NCI-H345 treated with DMSO at 0.1 percent for 48 hours (cell line): ENCODE measurements at regions not wholly inside any gene's neighbourhood (a gene's known extent, or its start where the extent isn't known, plus 50 kb on each side); places are given as distances from the start of the nearest gene placed in this dataset.

Source experiments
- DNase-seq: peaks from one replicate; lab custom pipeline; 2025; ENCODE audit not compliant: unreplicated experiment; lab: John Stamatoyannopoulos, UW

DNA sequence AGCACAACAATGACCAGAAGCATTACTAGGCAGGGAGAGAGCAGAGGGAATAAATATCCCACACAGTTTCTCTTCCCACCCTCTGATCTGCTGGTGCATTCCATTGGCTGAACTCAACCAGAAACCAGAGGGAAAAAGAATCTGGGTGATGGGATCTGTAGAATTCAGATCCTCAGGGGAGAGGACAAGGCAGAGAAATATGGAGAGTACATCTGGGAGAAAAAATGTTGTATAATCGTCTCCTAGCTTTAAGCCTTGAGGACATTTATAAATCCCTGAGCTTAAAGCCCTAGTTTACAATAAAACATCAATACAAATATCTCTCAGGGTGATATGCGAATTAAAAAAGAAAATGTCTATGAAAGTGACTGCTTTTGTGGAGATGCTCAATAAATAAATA is 368.1 kb upstream of the MAD2L1 start:
- no peak for DNase-seq

DNA sequence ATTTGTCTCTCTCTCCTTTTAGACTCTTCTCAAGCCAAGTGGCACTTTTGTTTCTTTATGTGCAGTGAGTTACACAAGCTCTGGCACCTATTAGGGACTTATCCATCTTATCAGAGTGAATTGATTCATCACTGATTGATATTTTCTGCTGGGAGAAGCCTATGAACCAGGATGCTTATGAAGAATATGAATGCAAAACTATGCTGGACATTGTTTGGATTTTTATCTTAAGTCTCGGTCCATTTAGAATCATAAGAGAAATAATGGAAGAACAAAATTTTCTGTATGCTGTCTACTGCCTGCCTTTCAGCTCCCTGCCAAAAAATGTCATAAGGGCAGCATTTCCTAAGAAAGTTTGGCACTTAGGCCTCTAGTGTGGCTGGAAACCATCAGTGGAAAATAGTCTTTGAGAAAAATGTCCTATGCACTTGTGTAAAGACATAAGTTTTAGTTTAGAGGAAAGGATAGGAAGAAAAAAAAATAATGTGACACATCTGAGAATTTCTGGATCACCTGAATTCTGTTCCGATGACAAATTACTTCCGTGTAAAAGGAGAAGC is 365.7 kb upstream of the MAD2L1 start:
- no peak for DNase-seq

DNA sequence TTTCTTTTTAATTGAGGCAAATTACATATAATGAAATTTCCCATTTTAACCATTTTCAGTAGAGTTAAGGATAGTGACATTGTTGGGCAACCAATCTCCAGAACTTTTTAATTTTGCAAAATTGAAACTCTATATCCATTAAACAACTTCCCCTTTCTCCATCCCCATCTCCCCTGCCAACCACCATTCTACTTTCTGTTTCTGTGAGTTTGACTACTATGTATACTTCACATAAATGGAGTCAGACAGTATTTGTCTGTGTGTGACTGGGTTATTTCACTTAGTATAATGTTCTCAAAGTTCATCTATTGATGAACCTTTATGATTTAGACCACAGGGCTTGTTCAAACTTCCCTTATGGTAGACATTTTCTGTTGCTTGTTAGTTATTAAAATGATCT is 364.5 kb upstream of the MAD2L1 start:
- no peak for DNase-seq

DNA sequence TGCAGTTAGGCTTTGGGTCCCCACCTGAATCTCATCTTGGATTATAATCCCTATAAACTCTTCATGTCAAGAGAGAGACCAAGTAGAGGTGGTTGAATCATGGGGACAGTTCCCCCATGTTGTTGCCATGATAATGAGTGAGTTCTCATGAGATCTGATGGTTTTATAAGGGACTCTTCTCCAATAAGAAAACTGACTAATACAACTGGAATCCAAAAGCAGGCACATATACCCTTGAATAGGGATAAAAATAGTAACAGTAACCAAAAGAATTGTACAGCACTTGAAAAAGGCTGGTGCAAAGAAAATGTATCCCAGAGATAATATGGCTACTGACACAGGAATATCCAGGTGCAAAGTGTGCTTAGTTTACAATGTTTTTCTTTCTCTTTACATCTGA is 351.5 kb upstream of the MAD2L1 start:
- no peak for DNase-seq

DNA sequence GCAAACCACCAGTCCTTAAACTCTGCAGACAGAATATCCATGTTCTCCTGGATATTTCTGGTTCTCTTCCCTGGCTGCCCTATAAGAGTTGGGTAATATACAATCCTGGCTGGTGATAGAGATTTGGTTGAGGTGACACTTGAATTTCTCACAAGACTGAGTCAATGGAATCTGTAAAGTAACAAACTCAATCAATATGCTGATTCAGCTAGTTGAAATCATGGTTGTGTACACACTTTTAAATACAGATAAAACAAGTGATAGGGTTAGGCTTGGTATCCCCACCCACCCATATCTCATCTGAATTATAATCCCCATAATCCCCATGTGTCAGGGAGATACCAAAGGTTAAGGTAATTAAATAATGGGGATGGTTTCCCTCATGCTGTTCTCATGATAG is 349.2 kb upstream of the MAD2L1 start:
- no peak for DNase-seq

DNA sequence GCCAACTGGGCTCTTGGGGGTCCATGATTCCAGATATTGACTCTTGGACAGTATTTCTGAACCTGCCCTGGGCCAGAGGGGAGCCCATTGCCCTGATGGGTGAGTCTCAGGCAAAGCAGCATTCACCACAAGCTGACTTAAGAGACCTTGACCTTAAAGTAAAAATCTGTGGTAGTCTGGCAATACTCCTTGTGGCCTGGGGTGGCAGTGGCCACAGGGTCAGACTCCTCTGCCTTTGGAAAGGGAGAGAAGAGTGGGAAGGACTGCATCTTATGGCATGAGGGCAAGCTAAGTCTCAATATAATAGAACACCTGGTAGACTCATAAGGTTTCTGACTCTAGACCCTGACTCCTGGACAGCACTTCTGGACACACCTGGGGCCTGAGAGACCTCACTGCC is 340.3 kb upstream of the MAD2L1 start:
- no peak for DNase-seq

DNA sequence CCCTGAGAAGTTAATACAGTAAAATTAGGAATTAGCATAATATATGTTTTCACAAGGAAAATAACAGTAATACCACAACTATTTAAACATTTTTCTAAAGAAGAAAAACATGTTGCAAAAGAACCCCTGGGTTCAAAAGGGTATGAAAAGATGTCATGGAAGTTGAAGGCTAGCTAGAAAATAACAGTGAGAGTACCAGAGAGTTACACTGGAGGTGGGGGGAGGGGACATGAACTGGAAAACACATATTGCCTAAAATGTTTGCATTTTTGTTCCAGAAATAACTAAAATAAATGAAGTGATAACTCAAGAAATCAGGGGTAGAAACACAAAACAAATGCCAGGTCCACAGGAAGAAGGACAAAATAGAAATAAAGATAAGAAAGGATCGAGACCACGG is 336.6 kb upstream of the MAD2L1 start:
- no peak for DNase-seq

DNA sequence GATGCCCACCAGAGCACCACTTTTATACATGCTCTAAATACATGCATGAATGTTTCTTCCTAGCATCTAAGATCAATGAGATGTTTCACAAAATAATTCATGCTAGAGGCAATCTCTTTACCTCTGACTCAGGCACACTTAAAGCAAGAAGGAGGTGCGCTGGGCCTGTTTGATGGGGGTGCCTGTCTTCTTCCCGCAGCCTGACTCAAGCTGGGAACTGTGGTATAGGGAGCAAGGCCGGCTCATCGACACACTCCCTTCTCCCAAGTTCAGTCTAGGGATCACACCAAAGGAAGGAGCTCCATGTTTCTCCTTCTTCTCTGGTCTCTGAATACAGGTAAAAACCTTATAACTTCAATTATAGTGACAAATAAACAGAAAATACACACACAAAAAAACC is 333.8 kb upstream of the MAD2L1 start:
- DNase-seq, result no peak

DNA sequence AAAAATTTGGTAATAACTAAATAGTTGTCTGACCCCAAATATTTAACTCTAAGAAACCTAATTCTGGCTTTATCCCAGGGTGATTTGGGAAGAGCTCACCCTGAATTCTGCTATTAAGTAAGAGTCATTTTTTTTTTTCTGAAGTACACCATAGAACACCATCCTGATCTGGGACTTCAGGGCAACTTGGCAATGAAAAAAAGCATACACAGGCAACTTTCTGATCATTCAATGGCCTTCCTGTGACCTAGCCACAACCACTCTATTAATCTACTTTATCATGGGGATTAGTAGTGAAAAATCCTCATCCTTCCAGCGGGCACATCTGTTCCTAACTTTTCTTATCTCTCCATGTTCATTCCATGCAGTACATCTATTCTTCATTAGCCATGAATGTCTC is 333.2 kb upstream of the MAD2L1 start:
- no peak for DNase-seq

DNA sequence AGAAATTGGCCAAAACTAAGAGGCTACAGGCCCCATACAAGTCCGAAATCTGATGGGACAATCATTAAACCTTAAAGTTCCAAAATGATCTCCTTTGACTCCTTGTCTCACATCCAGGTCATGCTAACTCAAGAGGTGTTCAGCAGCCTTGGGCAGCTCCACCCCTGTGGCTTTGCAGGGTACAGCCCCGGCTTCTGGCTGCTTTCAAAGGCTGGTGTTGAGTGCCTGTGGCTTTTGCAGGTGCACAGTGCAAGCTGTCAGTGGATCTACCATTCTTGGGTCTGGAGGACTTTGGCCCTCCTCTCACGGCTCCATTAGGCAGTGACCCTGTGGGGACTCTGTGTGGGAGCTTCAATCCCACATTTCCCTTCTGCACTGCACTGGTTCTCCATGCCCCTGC is 329.1 kb upstream of the MAD2L1 start:
- DNase-seq, result no peak

DNA sequence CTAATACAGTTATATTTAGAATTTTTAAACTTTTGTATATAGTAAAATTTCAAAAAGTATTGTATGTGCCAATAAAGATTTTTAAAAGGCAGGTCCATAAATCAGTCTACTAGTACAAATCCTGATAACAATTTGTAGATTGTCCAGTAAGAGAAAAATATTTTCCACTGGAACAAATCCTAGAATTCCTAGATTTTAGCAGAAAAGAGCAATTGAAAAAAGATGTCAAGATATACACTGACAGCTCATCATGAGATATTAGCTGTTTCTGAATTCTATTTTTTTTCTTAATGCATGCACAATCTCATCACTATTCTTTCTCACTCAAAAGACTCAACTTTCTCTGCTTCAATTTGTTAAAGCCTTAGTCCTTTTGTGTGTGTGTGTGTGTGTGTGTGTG is 289.2 kb upstream of the MAD2L1 start:
- DNase-seq, result no peak

DNA sequence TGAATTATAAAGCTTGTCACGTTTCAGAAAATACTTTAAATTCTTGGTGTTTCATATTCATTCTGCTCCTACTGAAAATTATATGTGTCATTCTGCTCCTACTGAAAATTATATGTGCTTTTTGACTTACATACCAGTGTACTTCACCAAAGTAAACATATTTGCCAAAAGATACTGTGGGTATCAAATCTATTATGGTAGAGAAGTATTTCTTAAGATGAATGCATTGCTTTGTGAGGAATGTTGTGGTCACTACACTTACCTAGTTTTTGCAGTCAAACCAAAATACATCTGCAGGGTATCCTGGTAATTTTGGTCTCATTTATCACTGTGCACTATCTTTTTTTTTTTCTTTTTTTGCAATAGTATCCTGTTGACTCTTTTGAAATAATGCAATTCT is 287.7 kb upstream of the MAD2L1 start:
- DNase-seq, result no peak

DNA sequence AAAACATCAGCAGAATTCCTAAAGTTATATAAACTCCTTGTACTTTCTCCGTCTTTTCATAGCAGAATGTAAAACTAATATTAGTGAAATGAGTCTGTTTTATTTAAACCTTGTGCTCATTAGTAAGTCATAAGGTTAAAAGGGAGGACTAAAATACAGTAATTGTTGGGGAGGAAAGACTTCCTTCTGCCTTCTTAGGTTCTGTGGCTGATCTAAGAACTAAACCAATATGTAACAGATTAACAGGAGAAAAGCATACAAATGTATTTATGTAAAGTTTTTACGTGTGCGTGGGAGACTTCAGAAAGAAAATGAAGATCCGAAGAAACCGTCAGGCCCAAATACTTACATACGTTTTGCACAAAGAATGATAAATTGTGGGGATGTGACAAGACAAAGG is 286.6 kb upstream of the MAD2L1 start:
- DNase-seq, result no peak

DNA sequence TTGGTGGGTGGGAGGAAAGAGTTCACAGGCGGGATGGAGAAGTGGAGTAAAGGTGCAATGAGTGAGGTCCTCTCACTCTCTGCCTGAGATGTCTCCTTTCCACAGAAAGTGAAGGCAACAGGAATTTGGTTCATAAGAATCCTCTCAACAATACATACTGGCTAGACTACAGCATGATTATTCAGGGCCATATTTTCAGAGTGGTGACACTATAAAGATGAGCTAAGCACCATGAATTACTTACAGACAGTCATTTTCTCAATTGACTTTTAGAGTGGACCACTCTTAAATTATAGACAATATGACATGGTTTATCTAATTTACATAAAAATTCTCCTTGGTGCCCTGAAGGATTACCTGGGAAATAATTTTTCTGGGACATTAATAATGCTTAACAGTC is 286.1 kb upstream of the MAD2L1 start:
- DNase-seq, result no peak

DNA sequence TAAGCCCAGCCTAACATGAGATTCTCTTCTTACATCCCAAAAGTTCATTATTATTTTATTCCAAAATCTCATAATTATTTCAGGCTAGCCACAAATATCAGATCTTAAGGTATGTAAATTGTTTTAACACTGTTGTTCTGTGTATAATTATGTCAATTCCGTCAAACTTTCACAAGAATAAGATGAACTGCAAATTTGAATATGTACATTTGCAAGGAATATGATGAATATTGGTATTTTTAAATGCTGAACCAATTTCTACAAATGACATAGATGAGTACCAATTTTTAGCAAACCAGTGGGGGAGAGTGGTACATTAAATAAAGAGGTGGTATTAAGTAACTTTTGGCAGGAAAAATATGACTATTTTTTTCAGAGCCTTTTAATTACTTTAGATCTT is 282.3 kb upstream of the MAD2L1 start:
- no peak for DNase-seq

DNA sequence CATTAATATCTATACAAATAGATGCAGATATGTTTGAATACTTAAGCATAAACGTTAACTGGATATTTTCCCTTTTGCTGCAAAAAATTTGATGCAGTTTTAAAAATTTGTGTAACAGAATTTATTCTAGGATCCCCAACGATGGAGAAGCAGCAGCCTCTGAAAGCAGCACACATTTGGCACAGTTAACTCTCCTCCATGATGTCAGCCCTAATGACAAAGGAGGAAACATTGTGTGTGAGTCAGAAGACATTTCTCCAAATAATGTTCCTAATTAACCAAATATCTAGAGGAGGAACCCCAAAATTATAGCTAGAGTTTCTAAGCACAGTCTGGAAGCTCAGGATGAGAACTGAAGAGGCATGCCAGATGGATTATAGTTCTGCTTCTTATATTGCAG is 281.9 kb upstream of the MAD2L1 start:
- no peak for DNase-seq

DNA sequence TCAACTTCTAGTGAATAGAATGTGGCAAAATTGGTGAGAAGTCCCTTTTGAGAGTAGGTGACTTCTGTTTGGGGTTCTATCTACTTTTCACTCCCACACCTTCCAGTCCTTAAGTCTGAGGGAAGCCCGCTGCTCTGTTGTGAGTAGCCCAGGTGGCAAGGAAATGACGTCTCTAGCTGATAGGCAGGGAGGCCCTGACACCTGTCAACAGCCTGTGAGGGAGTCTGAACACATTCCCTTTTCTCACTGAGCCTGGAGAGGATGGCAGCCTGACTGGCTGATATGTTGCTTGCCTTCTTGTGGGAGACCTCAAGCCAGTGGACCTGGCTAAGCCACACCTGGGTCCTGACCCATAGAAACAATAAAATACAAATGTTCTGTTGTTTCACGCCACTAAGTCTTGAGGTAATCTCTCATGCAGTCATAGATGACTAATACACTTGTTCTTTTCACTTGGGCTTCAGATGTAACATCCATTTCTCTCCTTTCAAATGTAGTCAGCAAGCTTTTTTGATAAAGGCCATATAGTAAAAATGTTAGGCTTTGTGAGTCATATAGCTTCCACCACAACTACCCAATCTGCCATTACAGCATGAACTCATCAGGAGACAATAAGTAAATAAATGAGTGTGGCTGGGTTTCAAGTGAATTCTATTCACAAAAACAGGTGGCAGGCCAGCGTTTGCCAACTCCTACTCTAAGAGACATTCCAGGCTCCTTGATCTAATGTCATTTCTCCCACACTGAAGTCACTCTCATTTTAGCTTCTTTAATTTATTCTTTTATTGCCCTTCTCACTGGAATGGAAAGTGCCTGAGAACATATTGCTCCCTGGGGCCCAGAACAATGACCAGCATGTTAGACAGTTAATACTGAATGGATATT is 265.1 kb upstream of the MAD2L1 start:
- DNase-seq, result peak; percentile 57

DNA sequence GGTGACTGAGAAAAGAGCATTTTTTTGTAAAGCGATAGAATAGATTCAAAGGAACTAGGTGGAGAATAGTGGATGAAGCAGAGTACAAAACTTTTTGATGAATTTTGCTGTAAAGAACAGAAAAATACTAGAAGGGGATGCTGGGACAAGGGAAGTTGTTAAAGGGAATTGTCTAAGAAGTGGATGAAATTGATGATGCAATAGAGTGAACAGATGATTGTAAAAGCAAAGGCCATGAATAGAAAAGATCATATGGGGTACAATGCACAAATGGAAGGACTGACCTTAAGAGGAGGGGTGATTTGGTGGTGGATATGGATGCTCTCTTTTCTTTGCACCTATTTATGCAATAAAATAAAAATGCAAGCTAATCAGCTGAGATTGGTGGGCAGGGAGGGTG is 262.7 kb upstream of the MAD2L1 start:
- no peak for DNase-seq

DNA sequence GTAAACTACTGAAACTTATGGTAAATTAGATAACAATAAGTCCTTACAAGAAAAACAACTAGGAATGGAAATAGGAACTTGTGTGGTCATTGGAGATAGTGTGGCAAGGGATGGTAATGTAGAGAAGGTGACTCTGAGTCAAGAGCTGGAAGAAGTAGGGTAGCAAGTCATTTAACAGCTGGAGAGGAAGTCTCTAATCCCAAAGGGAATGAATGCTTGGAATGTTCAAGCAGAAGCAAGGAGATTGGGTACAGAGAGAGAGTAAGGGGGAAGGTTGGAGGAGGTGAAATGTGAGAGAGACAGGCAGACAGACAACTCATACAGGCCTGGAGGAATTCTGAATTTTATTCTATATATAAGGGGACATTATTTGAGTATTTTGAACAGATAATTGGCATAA is 260.6 kb upstream of the MAD2L1 start:
- DNase-seq, result no peak

DNA sequence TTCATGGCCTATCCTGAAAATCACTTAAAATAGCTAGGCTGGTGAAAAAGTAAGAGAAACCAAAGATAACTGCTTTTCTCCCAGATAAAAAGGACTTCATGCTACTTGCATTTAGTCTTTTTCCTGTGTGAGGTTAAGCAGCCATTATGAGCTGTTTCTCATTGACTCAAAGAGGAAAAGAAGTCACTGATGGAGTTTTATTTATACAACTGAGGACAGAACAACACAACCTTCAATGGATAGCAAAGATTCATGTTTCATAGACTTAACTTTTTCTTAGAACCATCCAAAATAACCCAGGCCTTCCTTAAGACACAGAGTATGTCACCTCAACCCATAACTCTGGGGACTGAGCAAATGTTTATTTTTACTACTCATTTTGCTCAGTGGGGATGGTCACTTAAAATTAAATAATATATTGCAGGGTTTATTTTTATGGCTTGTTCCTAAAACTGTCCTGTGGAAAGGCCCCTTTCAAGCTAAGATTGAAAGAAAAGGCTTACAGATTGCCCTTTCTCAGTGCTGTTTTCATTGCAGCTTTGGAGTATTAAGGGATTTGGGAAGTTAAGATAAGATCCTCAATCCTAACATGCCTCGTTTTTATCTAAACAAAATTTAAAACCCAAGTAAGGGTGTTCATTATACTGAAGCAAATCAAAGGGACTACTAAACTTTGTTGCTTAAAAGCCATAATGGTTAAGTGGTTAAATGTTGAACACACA is 252.6 kb upstream of the MAD2L1 start:
- DNase-seq, result no peak

DNA sequence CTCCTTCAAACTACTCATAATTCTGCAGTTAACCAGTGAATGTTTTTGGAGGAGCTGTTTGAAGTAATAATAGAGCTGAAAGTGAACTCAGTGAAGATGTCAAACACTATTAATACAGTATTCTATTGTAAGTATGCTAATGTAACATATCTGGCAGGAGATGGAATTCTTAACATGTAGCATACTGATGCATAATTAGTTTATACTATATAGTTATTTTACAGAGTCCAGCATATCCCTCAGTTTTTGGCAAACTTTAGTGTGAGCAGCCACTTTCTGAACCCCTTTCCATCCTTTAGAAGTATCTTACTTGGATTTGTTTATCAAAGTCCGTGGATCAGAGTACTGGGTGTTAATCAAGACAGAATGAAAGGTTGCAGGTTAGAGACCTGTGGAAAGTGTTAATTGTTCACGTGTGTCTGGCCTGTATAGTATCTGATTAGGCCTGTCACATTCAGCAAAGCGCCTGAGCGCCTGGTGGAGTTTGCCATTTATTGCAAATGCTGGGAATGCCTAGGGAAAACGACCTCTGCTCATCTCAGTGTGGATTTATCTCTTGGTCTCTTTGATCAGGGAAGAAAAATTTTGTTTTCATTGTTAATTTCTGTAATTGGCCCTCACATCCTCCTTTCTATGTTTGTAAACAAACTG is 251.7 kb upstream of the MAD2L1 start:
- no peak for DNase-seq

DNA sequence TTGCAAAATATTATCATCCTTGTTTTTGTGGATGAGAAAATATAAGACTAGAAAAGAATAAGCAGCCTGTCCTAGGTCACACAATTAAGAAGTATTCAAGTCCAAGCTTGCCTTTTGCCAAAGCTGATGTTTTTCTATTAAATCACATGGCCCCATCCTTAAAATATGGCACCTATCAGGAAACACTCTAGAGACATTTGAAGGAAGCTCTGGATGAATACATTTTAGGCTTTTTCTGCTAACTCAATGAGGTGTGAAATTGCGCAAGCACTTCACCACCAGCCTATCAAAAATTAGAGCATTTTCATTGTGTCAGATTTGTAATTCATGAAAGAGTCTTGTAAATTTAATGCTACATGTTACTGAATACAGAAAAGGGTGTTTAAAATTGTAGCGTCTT is 251.1 kb upstream of the MAD2L1 start:
- DNase-seq, result peak; percentile 45
